Activated CD4-positive, alpha-beta memory T cell treated with anti-CD3 and anti-CD28 coated beads, Interleukin-2, amount 10 ng/mL, durations not matched to agents 7 days and 5 days (primary cell): ENCODE measurements at regions not wholly inside any gene's neighbourhood (a gene's known extent, or its start where the extent isn't known, plus 50 kb on each side); places are given as distances from the start of the nearest gene placed in this dataset.

Experiments
- CTCF ChIA-PET: fragments of 350-600 bp; sonication (Branson Sonifier 250); formaldehyde crosslinking; loops from one replicate; lab custom pipeline; 2021; ENCODE audit warnings: antibody characterized with exemption, inconsistent platforms; lab: Charles Lee
- POLR2A ChIA-PET: fragments of 350-600 bp; sonication (Branson Sonifier 250); formaldehyde crosslinking; loops from one replicate; lab custom pipeline; 2021; ENCODE audit warnings: antibody characterized with exemption; lab: Charles Lee
- DNase-seq: peaks from one replicate; pipeline ENCODE4 v3.0.0-alpha.2; 2020
- H3K27ac Mint-ChIP-seq: one replicate; pipeline ENCODE4 v1.8.0; 2021; ENCODE audit warnings: mild to moderate bottlenecking, mixed read lengths
- H3K27me3 Mint-ChIP-seq: one replicate; pipeline ENCODE4 v1.8.0; 2021; ENCODE audit warnings: mixed read lengths
- H3K36me3 Mint-ChIP-seq: one replicate; pipeline ENCODE4 v1.8.0; 2021; ENCODE audit warnings: low read depth, mixed read lengths
- H3K4me1 Mint-ChIP-seq: one replicate; pipeline ENCODE4 v1.8.0; 2021; ENCODE audit warnings: mixed read lengths
- H3K4me3 Mint-ChIP-seq: one replicate; pipeline ENCODE4 v1.8.0; 2021; ENCODE audit warnings: mild to moderate bottlenecking, mixed read lengths
- H3K9me3 Mint-ChIP-seq: one replicate; pipeline ENCODE4 v1.8.0; 2021; ENCODE audit warnings: mixed read lengths

DNA sequence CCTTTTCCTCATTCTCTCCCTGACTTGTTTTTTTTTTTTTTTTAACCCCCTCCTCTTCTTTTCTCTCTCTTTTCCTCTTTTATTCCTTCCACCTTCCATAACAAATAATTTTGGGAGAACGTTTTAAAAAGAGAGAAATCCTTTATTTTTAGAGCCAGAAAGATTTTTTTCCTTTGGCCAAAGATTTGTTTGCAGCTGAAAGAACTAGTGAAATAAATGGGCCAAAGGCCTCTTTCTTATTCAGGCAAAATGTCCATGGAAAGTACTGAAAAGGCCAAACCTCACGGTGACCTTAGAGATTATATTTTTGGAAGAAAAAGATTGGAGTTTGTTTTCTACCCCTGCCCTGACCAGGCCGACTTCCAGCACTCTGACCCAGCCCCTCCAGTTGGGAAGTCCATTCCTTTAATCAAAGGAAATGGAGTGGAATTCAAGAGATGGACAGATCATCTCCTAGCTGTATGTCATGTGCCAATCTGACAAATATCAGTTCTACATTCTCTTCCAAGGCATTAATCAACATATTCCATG lies 214.3 kb upstream of the ADAMTS9 start:
- POLR2A ChIA-PET = no interaction called here
- no peak for DNase-seq
- H3K36me3 Mint-ChIP-seq = no peaks in the 10 kb centered on the region
- CTCF ChIA-PET = no interaction called here
- no peaks in the 10 kb centered on the region for H3K27me3 Mint-ChIP-seq
- no peak overlapping the region for H3K27ac Mint-ChIP-seq
- no peaks in the 10 kb centered on the region for H3K4me1 Mint-ChIP-seq
- peaks cover 7% of the 10 kb centered on the region for H3K9me3 Mint-ChIP-seq
- no peak overlapping the region for H3K4me3 Mint-ChIP-seq

GRCh38 chr3:64901522-64901885 lies 213.7 kb upstream of the ADAMTS9 start:
- no peak for DNase-seq
- Mint-ChIP-seq H3K9me3 (peaks cover 7% of the 10 kb centered on the region), H3K27me3 (no peaks in the 10 kb centered on the region), H3K4me1 (no peaks in the 10 kb centered on the region), H3K36me3 (no peaks in the 10 kb centered on the region), H3K4me3 (no peak overlapping the region), H3K27ac (no peak overlapping the region)
- POLR2A ChIA-PET = no interaction called here
- CTCF ChIA-PET = no interaction called here

GRCh38 chr3:64900617-64901521 lies 213.1 kb upstream of the ADAMTS9 start:
- CTCF ChIA-PET = no interaction called here
- POLR2A ChIA-PET = no interaction called here
- DNase-seq = no peak
- H3K4me3 Mint-ChIP-seq = no peak overlapping the region
- H3K9me3 Mint-ChIP-seq = peaks cover 7% of the 10 kb centered on the region
- no peaks in the 10 kb centered on the region for H3K4me1 Mint-ChIP-seq
- H3K27ac Mint-ChIP-seq = no peak overlapping the region
- H3K36me3 Mint-ChIP-seq = no peaks in the 10 kb centered on the region
- H3K27me3 Mint-ChIP-seq = no peaks in the 10 kb centered on the region

DNA sequence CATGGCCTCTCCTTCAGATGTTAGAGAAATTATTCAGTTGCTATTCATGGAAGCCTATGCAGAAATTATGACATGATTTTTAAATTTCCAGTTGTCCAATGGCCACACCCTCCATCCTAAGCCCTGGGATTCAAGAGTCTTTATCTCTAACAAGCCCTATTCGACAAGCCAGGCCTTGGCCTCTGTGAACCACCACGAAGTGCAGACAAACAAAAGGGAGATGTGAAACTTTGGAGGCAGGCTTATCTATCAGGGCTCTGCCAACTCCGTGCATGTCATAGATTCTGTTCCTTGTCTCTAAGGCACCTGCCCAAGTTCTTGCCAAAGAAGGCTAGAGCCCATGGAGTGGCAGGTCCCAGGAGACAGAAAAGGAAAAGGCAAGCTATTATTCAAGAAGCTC lies 212.4 kb upstream of the ADAMTS9 start:
- Mint-ChIP-seq H3K9me3 (peaks cover 7% of the 10 kb centered on the region), H3K27ac (no peak overlapping the region), H3K36me3 (no peaks in the 10 kb centered on the region), H3K27me3 (no peaks in the 10 kb centered on the region), H3K4me3 (no peak overlapping the region), H3K4me1 (no peaks in the 10 kb centered on the region)
- no peak for DNase-seq
- POLR2A ChIA-PET = no interaction called here
- CTCF ChIA-PET = no interaction called here

DNA sequence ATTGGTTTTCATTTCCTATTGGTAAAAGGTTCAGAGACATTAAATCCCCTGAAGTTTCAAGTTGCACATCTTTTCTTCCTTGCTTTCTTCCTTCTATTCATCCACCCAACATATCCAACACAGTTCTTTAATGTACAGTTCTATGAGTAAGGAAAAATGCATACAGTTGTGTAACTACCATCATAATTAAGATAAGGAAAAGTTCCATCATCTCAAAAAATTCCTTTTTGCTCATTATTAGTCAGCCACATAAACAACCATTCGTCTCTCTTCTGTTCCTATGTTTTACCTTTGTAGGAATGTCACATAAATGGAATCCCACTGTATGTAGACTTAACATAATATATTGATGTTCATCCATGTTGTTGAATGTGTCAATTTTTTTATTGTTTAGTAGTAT lies 211.1 kb upstream of the ADAMTS9 start:
- no peaks in the 10 kb centered on the region for H3K36me3 Mint-ChIP-seq

DNA sequence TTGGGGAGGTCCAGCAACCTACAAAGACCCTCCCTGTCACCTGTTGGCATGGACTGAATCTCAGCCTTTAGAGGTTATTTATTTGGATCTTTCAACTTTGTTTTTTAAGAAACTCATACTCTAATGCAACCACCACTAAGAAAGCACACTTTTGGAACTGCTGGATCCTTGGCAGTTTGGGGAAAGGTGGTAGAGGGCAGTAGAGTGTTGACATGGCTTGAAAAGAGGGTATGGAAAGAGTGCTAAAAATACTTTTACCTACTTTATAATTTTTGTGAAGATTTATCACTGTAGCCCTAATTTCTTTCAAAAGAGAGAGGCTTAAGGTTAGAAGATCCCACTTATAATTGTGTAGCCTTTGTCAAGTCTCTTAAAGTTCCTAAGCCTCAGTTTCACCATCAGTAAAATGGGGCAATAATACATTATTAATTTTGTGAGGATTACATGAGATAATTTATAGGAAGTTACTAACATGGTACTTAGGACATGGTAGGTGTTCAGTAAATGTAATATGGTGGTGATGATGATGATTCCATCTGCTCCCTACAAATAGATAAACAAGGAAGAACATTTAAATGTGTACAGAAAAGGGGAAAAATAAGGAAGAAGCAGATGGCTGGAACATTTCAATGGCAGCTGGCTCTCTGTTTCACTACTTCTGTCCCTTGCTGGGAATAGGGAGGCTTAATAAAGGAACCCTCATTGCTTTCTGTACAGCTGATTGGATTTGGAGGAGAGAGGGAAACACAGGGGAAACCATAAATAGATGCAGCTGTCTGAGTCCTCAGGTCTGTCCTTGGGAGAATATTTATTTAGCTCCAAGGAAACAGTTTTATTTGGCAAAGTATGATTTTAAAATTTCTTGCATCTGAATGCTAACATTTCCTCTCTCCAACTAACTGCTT lies 208.4 kb upstream of the ADAMTS9 start:
- DNase-seq = no peak
- no peak overlapping the region for H3K4me3 Mint-ChIP-seq
- H3K27me3 Mint-ChIP-seq = no peaks in the 10 kb centered on the region
- CTCF ChIA-PET = no interaction called here
- POLR2A ChIA-PET = no interaction called here
- H3K36me3 Mint-ChIP-seq = no peaks in the 10 kb centered on the region
- H3K27ac Mint-ChIP-seq = no peak overlapping the region
- H3K9me3 Mint-ChIP-seq = peaks cover 10% of the 10 kb centered on the region
- H3K4me1 Mint-ChIP-seq = no peaks in the 10 kb centered on the region

More for the DNA sequence above, 211.1 kb upstream of the ADAMTS9 start:
- Mint-ChIP-seq H3K27ac (no peak overlapping the region), H3K27me3 (no peaks in the 10 kb centered on the region), H3K4me1 (no peaks in the 10 kb centered on the region), H3K9me3 (peaks cover 6% of the 10 kb centered on the region), H3K4me3 (no peak overlapping the region)
- DNase-seq = no peak
- POLR2A ChIA-PET = no interaction called here
- CTCF ChIA-PET = no interaction called here

GRCh38 chr3:64895106-64895990 lies 207.5 kb upstream of the ADAMTS9 start:
- Mint-ChIP-seq H3K27me3 (no peaks in the 10 kb centered on the region), H3K4me3 (no peak overlapping the region), H3K36me3 (no peaks in the 10 kb centered on the region), H3K4me1 (no peaks in the 10 kb centered on the region), H3K9me3 (peaks cover 10% of the 10 kb centered on the region), H3K27ac (no peak overlapping the region)
- ChIA-PET CTCF (no interaction called here), POLR2A (no interaction called here)
- no peak for DNase-seq

GRCh38 chr3:64894006-64894405 lies 206.2 kb upstream of the ADAMTS9 start:
- H3K4me3 Mint-ChIP-seq = no peak overlapping the region
- CTCF ChIA-PET = no interaction called here
- H3K4me1 Mint-ChIP-seq = no peaks in the 10 kb centered on the region
- H3K36me3 Mint-ChIP-seq = no peaks in the 10 kb centered on the region
- POLR2A ChIA-PET = no interaction called here
- DNase-seq = no peak
- peaks cover 10% of the 10 kb centered on the region for H3K9me3 Mint-ChIP-seq
- H3K27ac Mint-ChIP-seq = no peak overlapping the region
- no peaks in the 10 kb centered on the region for H3K27me3 Mint-ChIP-seq

DNA sequence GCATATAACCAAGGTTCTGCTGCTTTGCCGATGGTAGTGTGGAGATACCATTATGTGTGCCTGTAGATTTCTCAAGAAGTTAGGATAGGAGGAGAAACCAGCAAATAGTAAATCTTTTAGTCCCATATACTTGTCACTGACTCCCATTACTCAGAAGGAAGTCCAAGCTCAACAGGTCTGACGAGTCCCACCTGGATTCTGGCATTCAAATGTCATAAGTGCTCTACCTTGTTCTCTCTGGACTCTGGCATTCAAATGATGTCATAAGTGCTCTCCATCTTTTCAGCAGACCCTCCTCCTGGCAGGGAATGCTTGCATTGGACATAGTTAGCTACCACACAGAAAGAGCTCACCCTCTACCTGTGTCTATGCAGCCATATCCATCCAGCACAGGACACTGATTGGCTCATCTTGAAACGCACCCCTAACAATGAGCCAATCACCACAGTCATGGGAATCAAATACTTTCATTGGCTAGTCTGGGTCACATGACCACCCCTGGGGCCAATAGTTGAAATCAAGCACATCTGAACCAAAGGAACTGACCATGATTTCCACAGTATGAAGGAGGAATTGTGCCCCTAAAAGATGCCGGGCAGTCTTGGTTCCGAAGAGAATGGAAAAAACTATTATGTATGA lies 205.0 kb upstream of the ADAMTS9 start:
- no peak overlapping the region for H3K4me3 Mint-ChIP-seq
- no peaks in the 10 kb centered on the region for H3K27me3 Mint-ChIP-seq
- CTCF ChIA-PET = no interaction called here
- H3K4me1 Mint-ChIP-seq = no peaks in the 10 kb centered on the region
- no peak for DNase-seq
- H3K27ac Mint-ChIP-seq = no peak overlapping the region
- POLR2A ChIA-PET = no interaction called here
- H3K9me3 Mint-ChIP-seq = peaks cover 10% of the 10 kb centered on the region
- no peaks in the 10 kb centered on the region for H3K36me3 Mint-ChIP-seq

DNA sequence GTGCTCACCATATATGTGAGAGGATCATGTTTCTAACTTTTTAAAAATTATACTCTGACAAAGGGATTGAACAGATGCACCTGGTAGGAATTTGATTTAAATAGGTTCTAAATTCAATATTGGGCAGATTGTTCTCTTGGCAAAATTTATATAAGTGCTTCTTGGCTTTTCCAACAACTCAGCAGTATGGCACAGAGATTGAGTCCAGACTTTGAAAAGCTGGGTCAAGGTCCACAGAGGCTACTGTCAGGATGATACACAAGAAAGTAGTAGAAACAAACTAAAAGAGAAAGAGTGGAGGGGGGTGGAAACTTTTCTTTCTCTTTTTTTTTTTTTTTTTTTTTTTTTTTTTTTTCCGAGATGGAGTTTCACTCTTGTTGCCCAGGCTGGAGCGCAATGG lies 203.2 kb upstream of the ADAMTS9 start:
- peaks cover 13% of the 10 kb centered on the region for H3K9me3 Mint-ChIP-seq
- H3K27me3 Mint-ChIP-seq = no peaks in the 10 kb centered on the region
- H3K27ac Mint-ChIP-seq = no peak overlapping the region
- no peaks in the 10 kb centered on the region for H3K4me1 Mint-ChIP-seq
- no peak overlapping the region for H3K4me3 Mint-ChIP-seq
- DNase-seq = no peak
- no peaks in the 10 kb centered on the region for H3K36me3 Mint-ChIP-seq
- POLR2A ChIA-PET = no interaction called here
- CTCF ChIA-PET = no interaction called here

DNA sequence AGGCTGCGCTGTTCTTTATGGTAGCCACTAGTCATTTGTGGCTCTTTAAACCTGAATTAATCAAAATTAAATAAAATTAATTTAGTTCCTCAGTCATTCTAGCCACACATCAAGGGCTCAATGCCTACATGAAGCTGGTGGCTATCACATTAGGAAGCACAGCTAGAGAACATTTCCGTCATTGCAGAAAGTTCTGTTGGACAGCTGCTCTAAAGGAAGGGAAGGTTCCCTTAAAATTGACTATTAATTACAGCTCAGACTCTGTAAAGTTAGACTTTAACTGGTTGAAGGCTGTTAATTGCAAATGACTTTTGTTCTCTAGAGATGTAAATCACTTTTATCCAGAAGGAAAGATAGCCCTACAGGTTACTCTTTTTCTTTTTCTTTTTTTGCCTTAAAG lies 202.7 kb upstream of the ADAMTS9 start:
- Mint-ChIP-seq H3K4me3 (no peak overlapping the region), H3K27ac (no peak overlapping the region), H3K27me3 (no peaks in the 10 kb centered on the region), H3K9me3 (peaks cover 14% of the 10 kb centered on the region), H3K4me1 (no peaks in the 10 kb centered on the region), H3K36me3 (no peaks in the 10 kb centered on the region)
- ChIA-PET CTCF (no interaction called here), POLR2A (no interaction called here)
- no peak for DNase-seq

DNA sequence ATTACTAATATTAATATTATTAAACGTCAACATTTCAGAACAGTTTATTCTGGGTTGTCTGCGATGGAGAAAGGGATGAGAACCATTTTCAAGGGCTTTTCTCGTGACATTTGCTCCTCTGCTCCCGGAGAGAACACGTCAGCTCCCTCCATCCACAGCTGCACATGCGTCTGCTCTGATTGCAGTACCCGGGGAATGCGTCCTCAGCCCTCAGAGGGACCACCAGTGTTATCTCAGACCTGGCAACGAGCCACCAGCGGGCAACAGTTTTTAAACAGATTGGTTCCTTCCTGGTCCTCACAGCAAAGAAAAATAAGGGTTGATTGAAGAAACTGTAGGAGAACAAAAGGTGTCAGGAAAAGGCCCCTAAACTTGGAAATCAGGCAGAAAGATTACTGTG lies 202.2 kb upstream of the ADAMTS9 start:
- Mint-ChIP-seq H3K9me3 (peaks cover 14% of the 10 kb centered on the region), H3K27me3 (no peaks in the 10 kb centered on the region), H3K4me1 (no peaks in the 10 kb centered on the region), H3K36me3 (no peaks in the 10 kb centered on the region), H3K4me3 (no peak overlapping the region), H3K27ac (no peak overlapping the region)
- CTCF ChIA-PET = no interaction called here
- DNase-seq = no peak
- POLR2A ChIA-PET = no interaction called here
